GM18868 (cell line): ENCODE measurements at regions not wholly inside any gene's neighbourhood (a gene's known extent, or its start where the extent isn't known, plus 50 kb on each side); places are given as distances from the start of the nearest gene placed in this dataset.
A peak's percentile ranks its signal among the peaks of the same experiment; 100 is the strongest.
"Not testable (repeated sequence)": the region's sequence is repeated elsewhere in the genome, so short reads cannot be mapped to it uniquely, and the experiment has no call there.

Experiments
- ATAC-seq: cut with Tn5 transposase; IDR thresholded peaks from one replicate; pipeline ENCODE4 v1.9.1; 2021; ENCODE audit warnings: mild to moderate bottlenecking, moderate library complexity; ENCODE audit not compliant: unreplicated experiment

DNA sequence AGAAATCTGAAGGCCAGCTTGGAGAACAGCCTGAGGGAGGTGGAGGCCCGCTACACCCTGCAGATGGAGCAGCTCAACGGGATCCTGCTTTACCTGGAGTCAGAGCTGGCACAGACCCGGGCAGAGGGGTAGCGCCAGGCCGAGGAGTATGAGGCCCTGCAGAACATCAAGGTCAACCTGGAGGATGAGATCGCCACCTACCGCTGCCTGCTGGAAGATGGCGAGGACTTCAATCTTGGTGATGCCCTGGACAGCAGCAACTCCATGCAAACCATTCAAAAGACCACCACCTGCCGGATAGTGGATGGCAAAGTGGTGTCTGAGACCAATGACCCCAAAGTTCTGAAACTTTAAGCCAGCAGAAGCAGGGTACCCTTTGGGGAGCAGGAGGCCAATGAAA, 318.4 kb downstream of the ZFHX3 start:
- not testable (repeated sequence) for ATAC-seq

DNA sequence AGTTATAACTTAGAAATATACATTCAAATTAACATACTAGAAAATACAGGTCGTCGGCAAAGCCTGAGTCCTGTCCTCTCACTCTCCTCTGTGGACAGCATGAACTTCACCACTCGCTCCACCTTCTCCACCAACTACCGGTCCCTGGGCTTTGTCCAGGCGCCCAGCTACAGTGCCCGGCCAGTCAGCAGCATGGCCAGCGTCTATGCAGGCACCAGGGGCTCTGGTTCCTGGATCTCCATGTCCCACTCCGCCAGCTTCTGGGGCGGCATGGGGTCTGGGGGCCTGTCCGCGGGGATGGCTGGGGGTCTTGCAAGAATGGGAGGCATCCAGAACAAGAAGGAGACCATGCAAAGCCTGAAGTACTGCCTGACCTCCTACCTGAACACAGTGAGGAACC, 319.4 kb downstream of the ZFHX3 start:
- no peak for ATAC-seq

DNA sequence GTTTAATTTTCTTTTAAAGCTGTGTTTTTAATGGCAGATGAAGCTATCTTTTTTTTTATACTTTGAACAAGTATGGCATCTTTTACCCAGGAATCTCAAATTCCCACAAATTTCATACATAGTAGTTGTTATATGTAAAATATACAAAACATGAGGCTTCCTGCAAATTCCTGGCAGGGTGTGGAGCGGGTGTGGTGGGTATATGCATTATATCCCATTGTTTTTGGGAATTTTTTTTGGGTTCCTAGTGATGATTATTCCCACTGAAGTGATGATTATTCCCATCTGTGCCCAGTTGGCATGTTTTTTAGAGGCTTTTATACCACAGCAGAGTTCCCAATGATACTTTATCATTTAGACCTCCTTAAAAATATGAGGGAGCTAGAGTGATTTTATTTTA, 320.4 kb downstream of the ZFHX3 start:
- ATAC-seq: no peak

DNA sequence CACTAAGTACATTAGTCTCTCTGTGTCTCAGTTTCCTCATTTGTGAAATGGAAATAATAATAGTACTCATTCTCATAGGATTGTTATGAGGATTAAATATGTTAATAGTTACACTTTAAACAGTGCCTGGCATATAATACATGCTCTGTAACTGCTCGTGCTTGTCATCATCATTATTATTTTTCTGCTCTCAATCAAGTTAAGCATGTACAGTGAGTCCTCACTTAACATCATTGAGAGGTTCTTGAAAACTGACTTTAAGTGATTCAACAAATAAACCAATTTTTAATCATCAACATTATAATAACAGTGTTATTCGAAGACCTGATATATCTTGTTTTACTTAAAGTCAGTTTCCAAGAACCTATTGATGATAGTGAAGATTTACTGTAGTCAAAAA, 322.3 kb downstream of the ZFHX3 start:
- ATAC-seq: no peak

DNA sequence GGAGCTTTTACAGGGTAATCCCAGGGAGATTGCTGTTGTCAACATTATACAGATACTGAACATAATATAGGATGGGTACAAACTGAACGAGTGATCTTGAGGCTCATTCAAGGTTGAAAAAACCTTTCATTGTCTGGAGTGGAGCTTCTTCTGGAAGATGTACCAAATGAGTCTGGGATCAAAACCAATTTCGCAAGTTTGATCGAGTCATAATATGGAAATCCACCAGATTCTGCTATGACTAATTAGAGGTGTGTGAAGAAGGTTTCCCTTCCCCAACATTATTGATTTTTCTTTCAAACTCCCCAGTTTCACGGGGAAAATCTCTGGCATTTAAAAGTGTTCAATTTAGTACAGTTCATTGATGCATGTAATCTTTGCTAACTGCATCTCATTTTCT, 324.1 kb downstream of the ZFHX3 start:
- no peak for ATAC-seq

DNA sequence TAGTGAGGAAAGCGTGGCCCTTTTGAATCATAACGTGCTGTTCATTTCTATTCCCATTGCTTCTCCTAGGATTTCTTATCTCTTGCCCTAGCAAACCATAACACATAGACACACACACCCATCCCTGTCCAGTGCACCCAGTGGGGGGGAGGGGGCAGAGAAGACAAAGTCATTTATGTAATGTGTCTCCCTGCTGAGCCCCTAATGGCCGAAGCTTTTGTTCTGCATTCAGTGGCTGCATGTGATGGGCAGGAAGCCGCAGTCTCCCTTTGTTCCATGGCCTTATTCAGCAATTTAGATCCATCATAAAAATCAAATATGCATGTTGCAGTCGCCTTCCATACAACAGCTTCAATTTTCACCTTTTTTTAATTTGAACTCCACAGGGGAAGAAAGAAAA, 325.4 kb downstream of the ZFHX3 start:
- ATAC-seq: no peak

DNA sequence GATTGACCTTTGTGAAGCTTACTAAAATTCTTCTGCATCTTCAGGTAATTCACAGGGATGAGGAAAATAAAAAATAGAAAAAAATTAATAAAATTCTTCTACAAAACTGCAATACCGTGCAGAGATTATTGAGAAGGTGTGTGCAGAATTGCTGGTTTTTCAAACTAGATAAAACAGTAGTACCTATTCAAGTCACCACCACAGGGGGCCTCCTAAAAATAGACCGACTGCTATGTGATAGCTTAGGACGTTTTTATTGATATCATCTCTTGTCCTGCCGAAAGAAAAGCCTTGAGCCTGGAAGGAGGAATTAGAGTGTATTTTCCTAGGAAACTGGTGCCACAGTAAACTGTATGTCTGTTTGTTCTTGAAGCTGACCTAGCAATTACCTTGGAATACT, 325.9 kb downstream of the ZFHX3 start:
- no peak for ATAC-seq

DNA sequence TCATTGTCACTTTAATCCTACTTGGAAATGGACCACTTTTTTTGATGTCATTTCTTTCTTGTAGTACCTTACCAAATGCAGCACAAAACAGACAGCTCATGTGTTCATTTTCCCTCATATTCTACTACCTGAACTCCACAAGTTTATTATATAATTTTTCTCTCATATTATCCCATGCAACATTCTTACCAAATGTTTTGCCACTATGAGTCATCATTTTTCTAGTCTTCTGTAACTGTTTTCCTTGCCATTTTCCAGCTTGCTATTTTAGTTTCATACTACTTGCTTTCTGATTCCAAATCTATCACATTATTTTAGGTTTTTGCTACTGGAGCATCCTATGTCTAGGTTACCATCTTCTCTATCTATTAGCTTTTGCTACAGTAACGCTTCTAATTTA, 332.7 kb downstream of the ZFHX3 start:
- no peak for ATAC-seq

DNA sequence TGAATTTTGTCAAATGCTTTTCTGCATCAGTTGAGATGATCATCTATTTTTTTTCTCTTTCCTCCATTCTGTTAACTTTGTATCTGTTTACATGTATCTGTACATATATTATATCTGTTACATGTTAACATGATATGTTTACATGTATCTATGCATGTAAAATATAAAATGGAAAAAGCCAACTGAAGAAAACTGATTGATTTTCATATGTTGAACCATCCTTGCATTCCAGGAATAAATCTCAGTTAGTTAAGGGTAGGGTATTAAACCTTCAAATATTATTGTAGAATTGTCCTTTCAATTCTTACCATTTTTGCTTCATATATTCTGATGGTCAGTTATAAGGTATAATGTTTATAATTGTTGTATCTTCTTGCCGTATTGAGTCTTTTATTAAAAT, 336.1 kb downstream of the ZFHX3 start:
- no peak for ATAC-seq

DNA sequence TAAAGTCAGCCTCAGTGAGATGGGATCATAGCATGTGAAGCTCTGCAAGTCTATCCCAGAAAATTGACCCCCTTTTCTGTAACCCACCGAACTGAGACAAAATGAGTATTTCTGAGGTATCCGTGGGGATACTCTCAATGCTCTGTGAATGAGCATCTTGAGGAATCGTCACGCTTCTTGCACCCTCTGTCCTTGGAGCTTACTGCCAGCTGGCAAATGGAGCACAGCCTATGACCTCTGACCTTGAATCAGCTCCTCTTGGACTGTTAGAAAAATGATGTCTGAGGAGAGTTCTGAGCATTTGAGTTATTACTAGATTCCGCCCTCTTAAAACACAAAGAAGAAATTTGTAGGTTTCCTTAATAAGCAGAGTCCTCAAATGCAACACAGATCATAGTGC, 342.1 kb downstream of the ZFHX3 start:
- ATAC-seq: no peak

DNA sequence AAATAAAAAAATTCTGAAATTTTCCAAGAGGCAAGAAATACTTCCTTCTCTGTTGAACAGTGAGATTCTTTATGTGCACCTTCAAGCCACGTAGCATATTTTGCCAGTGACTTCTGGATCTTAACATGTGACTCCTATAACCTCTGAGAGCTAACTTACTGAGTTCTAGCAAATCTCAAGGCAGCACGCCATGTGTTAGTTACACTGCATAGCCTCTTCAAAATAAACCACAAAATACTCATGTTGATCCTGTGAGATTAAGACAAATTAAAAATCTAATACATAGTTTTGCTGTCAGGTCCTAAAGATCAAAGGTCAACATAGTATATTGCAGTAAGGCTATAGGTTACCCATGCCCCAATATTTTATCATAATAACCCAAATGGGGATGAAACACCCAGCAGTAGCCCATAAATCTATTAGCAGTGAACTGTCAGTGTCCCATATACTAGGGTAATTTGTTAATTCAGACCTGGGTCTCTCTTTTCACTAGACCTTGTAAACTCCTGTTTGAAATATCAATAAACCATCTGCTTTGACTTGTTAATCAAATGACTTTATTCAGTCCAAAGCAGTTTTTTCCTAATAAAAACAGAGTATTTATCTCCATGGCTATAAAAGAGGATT, 343.1 kb downstream of the ZFHX3 start:
- no peak for ATAC-seq

DNA sequence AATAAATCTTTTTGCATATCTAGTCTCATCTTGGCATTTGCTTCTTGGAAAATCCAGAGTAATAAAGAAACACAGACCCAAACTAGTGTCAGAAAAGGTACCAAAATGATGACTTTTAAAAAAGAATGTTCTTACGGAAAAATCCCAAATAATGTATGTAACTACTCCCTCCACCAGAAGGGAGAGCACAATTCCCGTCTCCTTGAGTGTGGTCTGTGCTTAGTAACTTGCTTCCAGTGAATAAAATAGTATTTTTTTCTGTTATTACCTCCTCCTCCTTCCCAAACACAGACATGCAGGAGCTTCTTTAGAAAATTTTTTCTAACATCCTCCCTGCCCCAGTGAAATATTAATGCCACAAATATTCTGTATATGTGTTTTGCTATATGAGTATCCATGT, 358.1 kb downstream of the ZFHX3 start:
- no peak for ATAC-seq

DNA sequence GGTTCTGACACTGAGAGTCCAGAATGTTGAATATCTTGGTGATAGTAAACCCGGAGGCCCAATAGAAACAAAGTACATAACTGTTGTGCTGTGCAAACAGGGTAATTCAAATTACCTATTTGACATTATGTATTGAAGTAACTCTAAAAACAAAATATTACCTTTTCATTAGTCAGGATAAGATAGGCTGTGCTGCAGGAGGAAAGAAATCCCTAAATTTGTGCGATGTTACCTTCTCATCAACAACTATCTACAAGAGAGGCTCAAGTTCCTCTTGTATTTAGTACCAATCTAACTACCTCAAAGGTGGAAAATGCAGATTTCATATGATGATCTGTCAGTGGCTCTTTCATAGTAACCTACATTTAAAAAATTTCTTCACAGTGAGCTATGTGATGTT, 367.2 kb downstream of the ZFHX3 start:
- no peak for ATAC-seq

DNA sequence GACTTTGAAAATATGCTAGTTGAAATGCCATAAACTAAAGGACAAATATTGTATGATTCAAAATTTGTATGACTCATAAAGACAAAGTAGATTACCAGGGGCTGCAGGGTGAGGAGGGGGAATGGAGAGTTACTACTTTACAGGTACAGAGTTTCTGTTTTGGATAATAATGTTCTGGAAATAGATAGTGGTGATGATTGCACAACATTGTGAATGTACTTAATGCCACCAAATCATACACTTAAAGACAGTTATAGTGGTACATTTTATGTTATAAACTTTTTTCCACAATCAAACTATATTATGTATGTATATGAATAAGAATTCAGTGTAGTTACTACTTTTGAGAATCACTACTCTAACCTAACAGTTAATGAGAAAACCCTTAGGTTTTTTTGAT, 368.1 kb downstream of the ZFHX3 start:
- ATAC-seq: no peak

DNA sequence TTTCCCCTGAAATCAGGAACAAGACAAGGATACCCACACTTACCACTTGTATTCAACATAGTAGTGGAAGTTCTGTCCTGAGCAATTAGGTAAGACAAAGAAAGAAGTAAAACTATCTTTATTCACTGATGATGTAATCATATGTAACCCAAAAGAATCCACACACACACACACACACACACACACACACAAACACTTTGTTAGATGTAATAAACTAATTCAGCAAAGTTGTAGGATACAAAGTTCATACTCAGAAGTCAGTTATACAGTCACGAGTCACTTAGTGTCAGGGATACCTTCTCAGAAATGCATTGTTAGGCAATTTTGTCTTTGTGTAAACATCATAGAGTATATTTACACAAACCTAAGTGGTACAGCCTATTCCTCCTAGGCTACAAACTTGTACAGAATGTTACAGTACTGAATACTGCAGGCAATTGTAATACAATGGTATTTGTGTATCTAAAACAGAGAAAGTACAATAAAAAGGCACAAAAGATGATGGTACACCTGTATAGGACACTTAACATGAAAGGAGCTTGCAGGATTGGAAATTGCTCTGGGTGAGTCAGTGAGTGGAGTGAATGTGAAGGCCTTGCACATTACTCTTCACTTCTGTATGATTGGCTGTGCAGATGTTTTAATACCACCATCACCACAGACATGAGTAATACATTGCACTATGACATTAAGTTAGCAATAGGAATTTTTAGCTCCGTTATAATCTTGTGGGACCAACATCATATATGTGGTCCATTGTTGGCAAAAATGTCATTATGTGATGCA, 370.1 kb downstream of the ZFHX3 start:
- no peak for ATAC-seq

DNA sequence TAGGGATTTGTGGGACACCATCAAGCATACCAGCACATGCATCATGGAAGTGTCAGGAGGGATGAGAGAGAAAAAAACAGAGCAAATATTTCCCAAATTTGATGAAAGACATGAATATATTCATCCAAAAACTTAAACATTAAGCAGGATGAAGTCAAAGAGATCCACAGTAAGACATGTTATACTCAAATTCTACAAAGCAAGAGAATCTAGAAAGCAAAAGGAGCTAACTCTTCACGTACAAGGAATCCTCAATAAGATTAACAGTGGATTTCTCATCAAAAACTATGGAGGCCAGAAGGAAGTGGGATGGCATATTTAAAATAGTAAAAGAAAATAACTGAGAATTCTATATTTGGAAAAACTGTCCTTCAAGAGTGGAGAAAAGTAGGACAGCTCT, 374.8 kb downstream of the ZFHX3 start:
- ATAC-seq: no peak

DNA sequence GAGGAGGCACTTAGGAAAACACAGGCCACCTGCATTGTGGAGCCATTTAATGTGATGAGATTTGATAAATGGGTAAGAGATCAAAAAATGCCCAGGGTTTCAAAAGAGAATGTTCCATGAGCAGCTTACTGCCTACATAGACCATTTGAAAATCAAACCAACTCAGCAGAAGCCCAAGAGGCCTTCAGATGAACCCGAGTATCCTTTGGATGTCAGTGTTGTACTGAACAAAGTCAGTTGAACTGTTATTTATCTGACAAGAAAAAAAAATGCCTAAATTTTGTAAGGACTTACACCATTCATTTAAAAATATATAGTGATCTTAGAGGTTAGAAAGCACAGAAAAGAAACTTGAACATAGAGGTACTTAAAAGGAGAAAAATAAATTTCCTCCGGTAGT, 381.7 kb downstream of the ZFHX3 start:
- ATAC-seq: no peak

DNA sequence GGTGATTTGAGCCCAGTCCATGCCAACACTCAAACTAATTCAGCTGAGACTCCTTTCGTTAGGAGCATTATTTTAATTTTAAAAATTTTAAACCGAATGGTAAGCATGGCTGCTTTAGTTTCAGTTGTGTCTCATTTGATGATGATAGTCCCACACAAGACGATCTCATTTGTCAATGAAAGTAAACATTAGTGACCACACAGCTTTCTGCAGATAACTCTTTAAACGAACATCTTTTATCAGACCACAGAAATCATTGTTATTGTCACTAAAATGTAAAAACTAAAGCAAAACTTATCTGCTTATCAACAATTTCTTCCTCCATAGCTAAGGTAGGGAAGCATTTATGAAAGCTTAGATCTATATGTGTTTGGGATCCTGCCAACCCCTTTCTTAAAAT, 382.2 kb downstream of the ZFHX3 start:
- no peak for ATAC-seq

DNA sequence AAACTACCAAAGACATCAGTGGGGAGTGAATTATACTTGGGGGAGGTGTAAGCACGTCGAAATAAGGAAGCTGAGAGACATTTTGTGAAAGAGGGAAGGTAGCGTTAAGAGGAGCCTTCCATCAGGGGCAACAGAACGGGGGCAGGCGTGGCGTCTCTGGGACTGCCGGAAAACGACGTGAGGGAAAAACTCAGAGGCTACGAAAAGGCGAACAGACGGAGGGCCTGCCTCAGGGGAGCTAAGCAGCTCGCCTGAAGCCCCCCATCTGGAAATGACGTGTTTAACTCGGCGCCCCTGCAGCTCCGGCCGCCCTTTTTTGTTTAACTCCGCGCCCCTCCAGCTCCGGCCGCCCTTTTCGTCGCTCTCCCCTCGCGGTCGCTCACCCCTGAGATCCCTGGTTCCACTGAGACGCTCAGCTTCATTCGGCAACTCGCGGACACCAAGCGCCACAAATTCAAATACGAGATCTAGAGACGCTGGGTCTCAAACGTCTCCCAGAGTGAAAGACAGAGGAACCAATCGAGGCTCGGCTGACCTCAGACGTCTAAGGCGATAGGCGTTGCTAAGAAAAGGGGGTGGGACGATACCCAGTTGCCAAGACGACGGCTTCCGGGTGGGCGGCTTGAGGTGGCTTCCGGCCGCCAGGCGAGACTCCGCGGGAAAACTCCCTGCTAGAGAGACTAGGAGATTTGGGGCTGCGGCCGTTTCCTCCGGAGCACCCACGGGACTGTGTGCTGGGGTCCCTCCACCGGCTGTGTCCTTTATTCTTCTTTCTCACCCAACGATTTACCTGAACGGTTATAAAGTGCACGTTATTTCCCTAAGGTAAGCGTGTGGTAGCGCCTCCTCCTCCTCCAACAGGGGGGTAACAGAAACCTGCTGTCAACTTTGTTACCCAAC, 383.2 kb downstream of the ZFHX3 start:
- peak; percentile 99 for ATAC-seq

DNA sequence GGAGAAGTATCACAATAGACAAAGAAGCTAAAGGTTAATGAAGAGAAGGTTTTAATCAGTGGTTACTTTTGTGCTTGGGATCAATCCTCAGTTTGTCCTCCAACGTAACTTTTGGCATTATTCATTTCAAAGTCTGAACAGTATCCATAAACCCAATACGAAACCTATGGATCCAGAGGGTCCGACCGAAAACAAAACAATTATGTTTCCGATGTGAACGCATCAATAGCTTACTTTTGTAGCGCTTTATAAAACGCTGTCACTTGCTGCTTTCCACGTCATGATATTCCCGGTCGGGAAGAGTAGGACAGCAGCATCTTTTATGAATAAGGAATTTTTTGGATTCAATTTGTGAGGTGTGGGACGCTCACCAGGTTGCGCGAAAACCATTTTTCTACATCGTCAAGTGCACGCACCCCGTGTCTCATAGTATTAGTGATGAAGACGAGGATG, 383.8 kb downstream of the ZFHX3 start:
- ATAC-seq: no peak

DNA sequence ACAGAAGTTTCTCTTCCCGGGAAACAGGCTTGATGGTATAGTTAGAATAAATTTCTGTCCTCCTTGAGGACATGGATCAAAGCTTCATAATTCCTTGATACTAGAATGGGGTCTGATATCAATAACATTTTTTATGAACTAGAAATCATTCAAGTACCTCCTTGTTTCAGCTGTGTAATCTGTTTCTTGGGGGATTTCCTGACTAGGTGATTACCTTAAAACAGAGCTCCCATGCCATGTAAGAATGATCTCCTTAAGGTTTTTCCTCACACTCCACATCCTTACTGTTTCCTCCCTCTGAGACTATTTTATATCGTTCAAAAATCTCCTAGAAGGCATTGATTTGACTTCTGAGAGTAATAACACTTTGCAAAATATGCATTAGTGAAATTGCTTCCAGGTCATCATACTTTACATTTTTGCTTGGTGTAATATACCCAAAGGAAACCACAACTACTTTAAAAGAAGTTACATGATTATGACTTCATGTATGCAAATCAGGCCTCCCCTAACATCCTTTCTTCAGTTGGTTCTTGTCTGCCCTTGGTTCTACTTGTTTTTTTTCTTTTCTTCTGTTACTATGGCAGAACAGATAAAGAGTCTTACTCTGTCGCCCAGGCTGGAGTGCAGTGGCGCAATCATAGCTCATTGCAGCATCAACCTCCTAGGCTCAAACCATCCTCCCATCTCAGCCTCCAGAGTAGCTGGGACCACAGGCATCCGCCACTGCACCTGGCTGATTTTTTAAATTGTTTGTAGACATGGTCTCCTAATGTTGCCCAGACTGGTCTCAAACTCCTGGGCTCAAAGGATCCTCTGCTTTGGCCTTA, 388.8 kb downstream of the ZFHX3 start:
- ATAC-seq: no peak
